H9 (cell line): ENCODE measurements at regions not wholly inside any gene's neighbourhood (a gene's known extent, or its start where the extent isn't known, plus 50 kb on each side); places are given as distances from the start of the nearest gene placed in this dataset.

Source experiments
- DNase-seq: peaks from one replicate; pipeline ENCODE4 v3.0.0-alpha.2; 2017
- H2AFZ ChIP-seq: one replicate; pipeline ENCODE4 v1.6.1; 2013; ENCODE audit warnings: mild to moderate bottlenecking, low read length, control low read depth, moderate library complexity
- H2AK5ac ChIP-seq: 2 replicates; pipeline ENCODE4 v1.6.1; 2013; ENCODE audit warnings: low read length, control low read depth, mixed read lengths; ENCODE audit not compliant: insufficient read length
- H2BK120ac ChIP-seq: one replicate; pipeline ENCODE4 v1.6.1; 2013; ENCODE audit warnings: low read depth, mild to moderate bottlenecking, low read length, control low read depth, inconsistent platforms; ENCODE audit not compliant: poor library complexity, severe bottlenecking
- H2BK12ac ChIP-seq: 2 replicates; pipeline ENCODE4 v1.6.1; 2013; ENCODE audit warnings: low read length, control low read depth, mixed read lengths, low read depth; ENCODE audit not compliant: insufficient read length
- H2BK15ac ChIP-seq: 2 replicates; pipeline ENCODE4 v1.6.1; 2013; ENCODE audit warnings: low read depth, low read length, control low read depth
- H2BK20ac ChIP-seq: one replicate; pipeline ENCODE4 v1.6.1; 2013; ENCODE audit warnings: low read depth, mild to moderate bottlenecking, low read length, control low read depth, inconsistent platforms; ENCODE audit not compliant: poor library complexity, severe bottlenecking
- H2BK5ac ChIP-seq: 2 replicates; pipeline ENCODE4 v1.6.1; 2013; ENCODE audit warnings: low read length, control low read depth, mixed read lengths; ENCODE audit not compliant: insufficient read length
- H3K14ac ChIP-seq: 2 replicates; pipeline ENCODE4 v1.6.1; 2013; ENCODE audit warnings: low read length, control low read depth; ENCODE audit not compliant: insufficient read depth
- H3K18ac ChIP-seq: 2 replicates; pipeline ENCODE4 v1.6.1; 2013; ENCODE audit warnings: low read depth, mild to moderate bottlenecking, mixed read lengths, low read length, control low read depth; ENCODE audit not compliant: insufficient read length
- H3K23ac ChIP-seq: 2 replicates; pipeline ENCODE4 v1.6.1; 2013; ENCODE audit warnings: low read length, control low read depth, mixed read lengths, low read depth; ENCODE audit not compliant: insufficient read length
- H3K23me2 ChIP-seq: 2 replicates; pipeline ENCODE4 v1.6.1; 2013; ENCODE audit warnings: low read depth, mild to moderate bottlenecking, mixed read lengths, low read length, control low read depth; ENCODE audit not compliant: insufficient read length, poor library complexity, severe bottlenecking
- H3K27ac ChIP-seq: 2 replicates; pipeline ENCODE4 v1.5.1; 2013; ENCODE audit warnings: low read length, control low read depth, mixed read lengths, low read depth; ENCODE audit not compliant: insufficient read length
- H3K27me3 ChIP-seq: 2 replicates; pipeline ENCODE4 v1.6.1; 2013; ENCODE audit warnings: low read length, control low read depth, inconsistent platforms; ENCODE audit not compliant: insufficient read depth
- H3K4ac ChIP-seq: 2 replicates; pipeline ENCODE4 v1.6.1; 2013; ENCODE audit warnings: low read depth, mild to moderate bottlenecking, control low read depth, inconsistent platforms, low read length, moderate library complexity
- H3K4me1 ChIP-seq: 2 replicates; pipeline ENCODE4 v1.6.1; 2013; ENCODE audit warnings: low read length, control low read depth, inconsistent platforms; ENCODE audit not compliant: insufficient read depth
- H3K4me2 ChIP-seq: 2 replicates; pipeline ENCODE4 v1.6.1; 2013; ENCODE audit warnings: low read length, control low read depth, mixed read lengths; ENCODE audit not compliant: insufficient read length, insufficient read depth
- H3K56ac ChIP-seq: 2 replicates; pipeline ENCODE4 v1.6.1; 2013; ENCODE audit warnings: low read depth, mild to moderate bottlenecking, mixed read lengths, low read length, control low read depth; ENCODE audit not compliant: insufficient read length
- H3K79me1 ChIP-seq: 2 replicates; pipeline ENCODE4 v1.6.1; 2013; ENCODE audit warnings: low read depth, mild to moderate bottlenecking, moderate library complexity, low read length, control low read depth, inconsistent platforms; ENCODE audit not compliant: insufficient read depth, poor library complexity, severe bottlenecking
- H3K79me2 ChIP-seq: 2 replicates; pipeline ENCODE4 v1.6.1; 2013; ENCODE audit warnings: low read length, control low read depth, inconsistent platforms; ENCODE audit not compliant: insufficient read depth
- H3K9ac ChIP-seq: 2 replicates; pipeline ENCODE4 v1.6.1; 2013; ENCODE audit warnings: low read length, control low read depth, mixed read lengths; ENCODE audit not compliant: insufficient read length; ENCODE audit errors: extremely low read depth
- H3K9me3 ChIP-seq: one replicate; pipeline ENCODE4 v1.6.1; 2013; ENCODE audit warnings: low read depth, low read length, inconsistent platforms; ENCODE audit not compliant: control insufficient read depth
- H3T11ph ChIP-seq: one replicate; pipeline ENCODE4 v1.6.1; 2013; ENCODE audit warnings: mild to moderate bottlenecking, low read length, control low read depth, inconsistent platforms
- H4K20me1 ChIP-seq: one replicate; pipeline ENCODE4 v1.6.1; 2013; ENCODE audit not compliant: control insufficient read depth, insufficient read length, insufficient read depth
- H4K5ac ChIP-seq: 2 replicates; pipeline ENCODE4 v1.6.1; 2013; ENCODE audit warnings: low read depth, mild to moderate bottlenecking, mixed read lengths, low read length, control low read depth; ENCODE audit not compliant: insufficient read length
- H4K8ac ChIP-seq: replicated peaks from 2 replicates; pipeline ENCODE4 v1.6.1; 2013; ENCODE audit warnings: low read length, control low read depth, mixed read lengths, low read depth; ENCODE audit not compliant: insufficient read length
- H4K91ac ChIP-seq: 2 replicates; pipeline ENCODE4 v1.6.1; 2013; ENCODE audit warnings: low read depth, mild to moderate bottlenecking, moderate library complexity, mixed read lengths, low read length, control low read depth; ENCODE audit not compliant: insufficient read length
- H3K27ac Mint-ChIP-seq, 3 experiments: 2 replicates in 2 of 3; 3 replicates in 1 of 3; pipeline ENCODE4 v1.8.0; 2020 to 2021; ENCODE audit warnings: mixed read lengths in 3 of 3, mild to moderate bottlenecking in 1 of 3, moderate library complexity in 1 of 3
- H3K27me3 Mint-ChIP-seq: 2 replicates; pipeline ENCODE4 v1.8.0; 2021; ENCODE audit warnings: low read depth, mild to moderate bottlenecking, moderate library complexity, mixed read lengths
- H3K36me3 Mint-ChIP-seq, 3 experiments: 2 replicates in 2 of 3; 3 replicates in 1 of 3; pipeline ENCODE4 v1.8.0; 2020 to 2021; ENCODE audit warnings: low read depth in 3 of 3, mixed read lengths in 3 of 3; ENCODE audit not compliant: insufficient read depth in 1 of 3
- H3K4me1 Mint-ChIP-seq, 2 experiments: 2 replicates each; pipeline ENCODE4 v1.8.0; 2020; ENCODE audit warnings: mixed read lengths in 2 of 2
- H3K4me3 Mint-ChIP-seq, 2 experiments: 2 replicates in 1 of 2; 3 replicates in 1 of 2; pipeline ENCODE4 v1.8.0; 2020 to 2021; ENCODE audit warnings: mild to moderate bottlenecking in 2 of 2, mixed read lengths in 2 of 2, moderate library complexity in 1 of 2
- H3K9me3 Mint-ChIP-seq, 2 experiments: 2 replicates in 1 of 2; 3 replicates in 1 of 2; pipeline ENCODE4 v1.8.0; 2020; ENCODE audit warnings: mild to moderate bottlenecking in 2 of 2, mixed read lengths in 2 of 2, moderate library complexity in 1 of 2
- WGBS: extraction: QIAGEN DNeasy Blood & Tissue Kit; methylation state at CpG from one replicate; pipeline ENCODE4 v1.1.7; 2013; ENCODE audit warnings: missing lambda C conversion rate, low lambda C conversion rate, mixed read lengths; ENCODE audit not compliant: insufficient read length; ENCODE audit errors: extremely low coverage; 5-methylcytosine and 5-hydroxymethylcytosine counted together
- TF ChIP-seq, protein P1 (sequence below): fragments of 200-600 bp; sonication (generic); conservative IDR thresholded peaks from 3 replicates; pipeline ENCODE4 v1.8.0; 2021; ENCODE audit warnings: antibody characterized with exemption, mild to moderate bottlenecking

DNA sequence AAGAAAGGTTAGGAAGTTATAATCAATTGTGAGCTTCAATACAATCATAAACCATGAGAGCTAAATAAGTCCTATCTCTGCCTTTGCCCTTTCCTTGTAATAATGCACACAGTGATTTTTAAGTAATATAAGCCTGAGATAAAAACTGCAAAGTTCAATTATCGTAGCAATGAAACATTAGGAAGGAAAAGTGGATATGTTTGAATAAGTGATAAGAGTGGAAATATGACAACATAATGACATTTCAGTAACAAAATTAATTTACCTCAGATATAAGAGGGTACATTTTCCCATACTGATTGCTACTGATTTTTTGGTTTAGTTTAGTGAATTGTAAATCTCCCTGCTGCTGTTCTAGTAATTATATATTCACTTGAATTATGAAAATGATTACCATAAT lies 164.2 kb upstream of the FANCL start:
- no peak overlapping the region for H2BK12ac ChIP-seq
- no peak overlapping the region for H3K23ac ChIP-seq
- no peaks in the 10 kb centered on the region for H3K36me3 Mint-ChIP-seq
- no CpG with 5 or more reads among the region's 1 CpG for WGBS
- no peaks in the 10 kb centered on the region for H3K4me1 Mint-ChIP-seq
- no peak overlapping the region for H4K91ac ChIP-seq
- no peaks in the 10 kb centered on the region for H3K9me3 ChIP-seq
- H3K4me1 ChIP-seq = no peaks in the 10 kb centered on the region
- H4K20me1 ChIP-seq = no peaks in the 10 kb centered on the region
- H2BK15ac ChIP-seq = no peak overlapping the region
- H3K18ac ChIP-seq = no peak overlapping the region
- H3K27me3 Mint-ChIP-seq = no peaks in the 10 kb centered on the region
- H2AK5ac ChIP-seq = no peak overlapping the region
- H3K27ac ChIP-seq = no peak overlapping the region
- H3K23me2 ChIP-seq = no peaks in the 10 kb centered on the region
- no peak overlapping the region for H3K27ac Mint-ChIP-seq
- no peak overlapping the region for H3K14ac ChIP-seq
- no peak overlapping the region for H2AFZ ChIP-seq
- H3K56ac ChIP-seq = no peak overlapping the region
- no peak for DNase-seq
- H2BK120ac ChIP-seq = no peak overlapping the region
- no peak overlapping the region for H3K4me3 Mint-ChIP-seq
- H3K9ac ChIP-seq = no peak overlapping the region
- no peak overlapping the region for H2BK5ac ChIP-seq
- no peak overlapping the region for H4K8ac ChIP-seq
- H4K5ac ChIP-seq = no peak overlapping the region
- no peaks in the 10 kb centered on the region for H3K9me3 Mint-ChIP-seq
- no peak overlapping the region for H3T11ph ChIP-seq
- no peak overlapping the region for H2BK20ac ChIP-seq
- H3K79me1 ChIP-seq = no peaks in the 10 kb centered on the region
- no peaks in the 10 kb centered on the region for H3K79me2 ChIP-seq
- H3K27me3 ChIP-seq = no peaks in the 10 kb centered on the region
- H3K4me2 ChIP-seq = no peak overlapping the region
- TF ChIP-seq, protein P1, sequence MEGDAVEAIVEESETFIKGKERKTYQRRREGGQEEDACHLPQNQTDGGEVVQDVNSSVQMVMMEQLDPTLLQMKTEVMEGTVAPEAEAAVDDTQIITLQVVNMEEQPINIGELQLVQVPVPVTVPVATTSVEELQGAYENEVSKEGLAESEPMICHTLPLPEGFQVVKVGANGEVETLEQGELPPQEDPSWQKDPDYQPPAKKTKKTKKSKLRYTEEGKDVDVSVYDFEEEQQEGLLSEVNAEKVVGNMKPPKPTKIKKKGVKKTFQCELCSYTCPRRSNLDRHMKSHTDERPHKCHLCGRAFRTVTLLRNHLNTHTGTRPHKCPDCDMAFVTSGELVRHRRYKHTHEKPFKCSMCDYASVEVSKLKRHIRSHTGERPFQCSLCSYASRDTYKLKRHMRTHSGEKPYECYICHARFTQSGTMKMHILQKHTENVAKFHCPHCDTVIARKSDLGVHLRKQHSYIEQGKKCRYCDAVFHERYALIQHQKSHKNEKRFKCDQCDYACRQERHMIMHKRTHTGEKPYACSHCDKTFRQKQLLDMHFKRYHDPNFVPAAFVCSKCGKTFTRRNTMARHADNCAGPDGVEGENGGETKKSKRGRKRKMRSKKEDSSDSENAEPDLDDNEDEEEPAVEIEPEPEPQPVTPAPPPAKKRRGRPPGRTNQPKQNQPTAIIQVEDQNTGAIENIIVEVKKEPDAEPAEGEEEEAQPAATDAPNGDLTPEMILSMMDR = no peak
- no peak overlapping the region for H3K4ac ChIP-seq
